Stomach (tissue), 4 donors: ENCODE measurements at regions not wholly inside any gene's neighbourhood (a gene's known extent, or its start where the extent isn't known, plus 50 kb on each side); places are given as distances from the start of the nearest gene placed in this dataset.

Experiments
- CTCF ChIP-seq, 7 experiments: fragments of 450-650 bp in 4 of 7; fragments of 200-600 bp in 3 of 7; sonication (generic) in 3 of 7; IDR thresholded peaks; one replicate each; pipeline ENCODE4 v1.5.1; 2016 to 2019; ENCODE audit warnings: antibody characterized with exemption in 7 of 7, control low read depth in 2 of 7, mild to moderate bottlenecking in 1 of 7
- POLR2A ChIP-seq, 4 donors: fragments of 450-650 bp; IDR thresholded peaks; one replicate each; pipeline ENCODE4 v1.6.1; 2016; ENCODE audit warnings: antibody characterized with exemption in 4 of 4, control low read depth in 2 of 4, mild to moderate bottlenecking in 1 of 4, moderate library complexity in 1 of 4

- no peak for TF ChIP-seq POLR2A (IDR thresholded peaks at IDR 0.05)
- TF ChIP-seq CTCF (IDR thresholded peaks at IDR 0.05), result no peak
Measured at GRCh38 chr6:169902070-169902469, 150.6 kb downstream of the ERMARD start.
